Astrocyte (in vitro differentiated cells and primary cell): ENCODE measurements at regions not wholly inside any gene's neighbourhood (a gene's known extent, or its start where the extent isn't known, plus 50 kb on each side); places are given as distances from the start of the nearest gene placed in this dataset.

Experiments
- EZH2 ChIP-seq: IDR thresholded peaks from 2 replicates; pipeline ENCODE4 v1.6.1; 2012; ENCODE audit warnings: mild to moderate bottlenecking, low read length, inconsistent platforms; ENCODE audit not compliant: insufficient read depth
- TF ChIP-seq, protein P1 (sequence below): IDR thresholded peaks from 2 replicates; pipeline ENCODE4 v1.5.1; 2011; ENCODE audit warnings: low read depth, mild to moderate bottlenecking, inconsistent platforms, low read length, moderate library complexity; ENCODE audit not compliant: insufficient read depth

DNA sequence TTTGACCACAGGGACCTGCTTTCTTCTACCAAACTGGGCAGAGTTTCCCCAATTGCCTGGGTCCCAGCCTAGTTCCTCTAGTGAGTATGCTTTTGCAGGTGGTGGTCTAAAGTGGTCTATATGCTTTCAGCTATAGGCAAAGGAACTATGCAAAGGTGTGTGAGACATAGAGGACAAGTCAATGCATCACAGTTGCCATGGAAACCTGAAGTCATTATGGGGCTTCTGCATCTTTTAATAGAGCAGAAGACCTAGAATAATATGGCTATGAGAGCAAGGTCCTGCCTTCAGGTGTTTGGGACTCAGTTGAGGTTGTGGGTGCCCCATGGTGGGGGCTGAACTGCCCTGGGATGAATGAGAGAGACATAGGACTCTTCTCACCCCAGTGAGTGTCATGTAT lies 92.1 kb upstream of the RAB40AL start:
- TF ChIP-seq, protein P1, sequence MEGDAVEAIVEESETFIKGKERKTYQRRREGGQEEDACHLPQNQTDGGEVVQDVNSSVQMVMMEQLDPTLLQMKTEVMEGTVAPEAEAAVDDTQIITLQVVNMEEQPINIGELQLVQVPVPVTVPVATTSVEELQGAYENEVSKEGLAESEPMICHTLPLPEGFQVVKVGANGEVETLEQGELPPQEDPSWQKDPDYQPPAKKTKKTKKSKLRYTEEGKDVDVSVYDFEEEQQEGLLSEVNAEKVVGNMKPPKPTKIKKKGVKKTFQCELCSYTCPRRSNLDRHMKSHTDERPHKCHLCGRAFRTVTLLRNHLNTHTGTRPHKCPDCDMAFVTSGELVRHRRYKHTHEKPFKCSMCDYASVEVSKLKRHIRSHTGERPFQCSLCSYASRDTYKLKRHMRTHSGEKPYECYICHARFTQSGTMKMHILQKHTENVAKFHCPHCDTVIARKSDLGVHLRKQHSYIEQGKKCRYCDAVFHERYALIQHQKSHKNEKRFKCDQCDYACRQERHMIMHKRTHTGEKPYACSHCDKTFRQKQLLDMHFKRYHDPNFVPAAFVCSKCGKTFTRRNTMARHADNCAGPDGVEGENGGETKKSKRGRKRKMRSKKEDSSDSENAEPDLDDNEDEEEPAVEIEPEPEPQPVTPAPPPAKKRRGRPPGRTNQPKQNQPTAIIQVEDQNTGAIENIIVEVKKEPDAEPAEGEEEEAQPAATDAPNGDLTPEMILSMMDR: no peak
- no peak for TF ChIP-seq EZH2
